ENCODE measurements at regions not wholly inside any gene's neighbourhood (a gene's known extent, or its start where the extent isn't known, plus 50 kb on each side); places are given as distances from the start of the nearest gene placed in this dataset.
A peak's percentile ranks its signal among the peaks of the same experiment; 100 is the strongest.

DNA sequence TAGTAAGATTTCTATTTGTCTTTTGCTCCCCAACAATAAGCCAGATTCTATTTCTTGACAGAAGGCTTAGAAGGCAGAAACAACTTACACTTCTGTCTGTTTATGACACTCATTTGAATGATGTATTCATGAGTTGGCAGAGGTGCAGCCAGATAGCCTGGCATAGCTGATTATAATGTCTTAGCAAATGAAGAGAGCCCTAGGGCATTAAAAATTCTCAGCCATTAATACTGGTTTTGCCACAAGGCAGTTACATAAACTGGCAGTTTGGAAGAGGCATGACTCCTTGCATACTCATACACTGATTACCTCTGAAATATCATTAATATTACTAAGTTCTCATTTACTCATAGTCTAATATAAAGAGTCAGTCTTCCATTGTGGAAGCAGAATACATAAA, 728.5 kb upstream of the NDST4 start:
- H3K36me3 ChIP-seq: no peaks in the 10 kb centered on the region
- DNase-seq: no peak
- H3K27ac ChIP-seq: no peak overlapping the region
- H3K4me1 ChIP-seq: no peaks in the 10 kb centered on the region
- H3K27me3 ChIP-seq: no peaks in the 10 kb centered on the region
- intact Hi-C loops (cut with DNase I; ENCODE audit: low total_unique reads): no loop called here
- in situ Hi-C loops (cut with MboI; ENCODE audit: low pct_ligation_motif_present in 1 of 4, low pct_unique_long_range_greater_than_20kb in 1 of 4, low sequenced_read_pairs in 3 of 4): no loop called here
- TF ChIP-seq EP300 (IDR thresholded peaks at IDR 0.05; ENCODE audit: low read depth): no peak
- TF ChIP-seq POLR2A (IDR thresholded peaks at IDR 0.05): no peak
- TF ChIP-seq POLR2AphosphoS5 (IDR thresholded peaks at IDR 0.05): no peak
- TF ChIP-seq, protein P1, sequence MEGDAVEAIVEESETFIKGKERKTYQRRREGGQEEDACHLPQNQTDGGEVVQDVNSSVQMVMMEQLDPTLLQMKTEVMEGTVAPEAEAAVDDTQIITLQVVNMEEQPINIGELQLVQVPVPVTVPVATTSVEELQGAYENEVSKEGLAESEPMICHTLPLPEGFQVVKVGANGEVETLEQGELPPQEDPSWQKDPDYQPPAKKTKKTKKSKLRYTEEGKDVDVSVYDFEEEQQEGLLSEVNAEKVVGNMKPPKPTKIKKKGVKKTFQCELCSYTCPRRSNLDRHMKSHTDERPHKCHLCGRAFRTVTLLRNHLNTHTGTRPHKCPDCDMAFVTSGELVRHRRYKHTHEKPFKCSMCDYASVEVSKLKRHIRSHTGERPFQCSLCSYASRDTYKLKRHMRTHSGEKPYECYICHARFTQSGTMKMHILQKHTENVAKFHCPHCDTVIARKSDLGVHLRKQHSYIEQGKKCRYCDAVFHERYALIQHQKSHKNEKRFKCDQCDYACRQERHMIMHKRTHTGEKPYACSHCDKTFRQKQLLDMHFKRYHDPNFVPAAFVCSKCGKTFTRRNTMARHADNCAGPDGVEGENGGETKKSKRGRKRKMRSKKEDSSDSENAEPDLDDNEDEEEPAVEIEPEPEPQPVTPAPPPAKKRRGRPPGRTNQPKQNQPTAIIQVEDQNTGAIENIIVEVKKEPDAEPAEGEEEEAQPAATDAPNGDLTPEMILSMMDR (IDR thresholded peaks at IDR 0.05): no peak
- H3K9me3 ChIP-seq: peaks cover 4 to 9% of the 10 kb centered on the region in 2 donors
- no peak overlapping the region for H3K4me3 ChIP-seq

DNA sequence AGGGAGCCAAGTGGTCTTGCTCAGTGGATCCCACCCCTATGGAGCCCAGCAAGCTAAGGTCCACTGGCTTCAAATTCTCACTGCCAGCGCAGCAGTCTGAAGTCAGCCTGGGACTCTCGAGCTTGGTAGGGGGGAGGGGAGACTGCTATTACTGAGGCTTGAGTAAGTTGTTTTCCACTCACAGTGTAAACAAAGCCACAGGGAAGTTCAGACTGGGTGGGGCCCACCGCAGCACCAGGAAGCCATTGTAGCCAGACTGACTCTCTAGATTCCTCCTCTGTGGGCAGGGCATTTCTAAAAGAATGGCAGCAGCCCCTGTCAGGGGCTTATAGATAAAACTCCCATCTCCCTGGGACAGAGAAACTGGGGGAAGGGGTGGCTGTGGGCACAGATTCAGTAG, 721.0 kb upstream of the NDST4 start:
- H3K27ac ChIP-seq: no peak overlapping the region
- no peaks in the 10 kb centered on the region for H3K36me3 ChIP-seq
- peak; percentile 11 for DNase-seq
- intact Hi-C loops (cut with DNase I; ENCODE audit: low total_unique reads) (no loop called here), in situ Hi-C loops (cut with MboI; ENCODE audit: low pct_ligation_motif_present in 1 of 4, low pct_unique_long_range_greater_than_20kb in 1 of 4, low sequenced_read_pairs in 3 of 4) (no loop called here)
- H3K9me3 ChIP-seq: peaks cover 4% of the 10 kb centered on the region in 2 donors
- no peaks in the 10 kb centered on the region for H3K4me1 ChIP-seq
- 55% methylated on average over 3 of the region's 3 CpGs; no CpG with 5 or more reads in 1 of the 2 donors for WGBS, 2 donors (ENCODE audit: low coverage in 1 of 2)
- no peaks in the 10 kb centered on the region for H3K27me3 ChIP-seq
- no peak overlapping the region for H3K4me3 ChIP-seq
- no peak for TF ChIP-seq EP300 (IDR thresholded peaks at IDR 0.05; ENCODE audit: low read depth)
- TF ChIP-seq, protein P1 (IDR thresholded peaks at IDR 0.05): no peak
- no peak for TF ChIP-seq POLR2A (IDR thresholded peaks at IDR 0.05)
- TF ChIP-seq POLR2AphosphoS5 (IDR thresholded peaks at IDR 0.05): no peak

DNA sequence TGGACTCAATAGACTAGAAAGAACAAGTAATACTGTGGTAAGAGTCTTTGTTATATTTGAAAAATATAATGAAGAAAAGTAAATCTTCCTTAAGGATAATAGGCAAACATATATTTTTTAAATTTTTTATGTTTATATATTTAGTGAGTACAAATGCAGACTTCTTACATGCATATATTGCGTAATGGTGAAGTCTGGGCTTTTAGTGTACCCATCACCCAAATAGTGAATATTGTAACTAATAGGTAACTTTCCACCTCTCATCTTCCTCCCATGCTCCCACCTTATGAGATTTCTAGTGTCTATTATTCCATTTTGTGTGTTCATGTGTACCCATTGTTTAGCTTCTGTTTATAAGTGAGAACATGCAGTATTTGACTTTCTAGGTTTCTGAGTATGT, 711.2 kb upstream of the NDST4 start:
- Histone ChIP-seq H3K9me3 (no peaks in the 10 kb centered on the region), H3K27me3 (no peaks in the 10 kb centered on the region), H3K4me3 (no peak overlapping the region), H3K36me3 (no peaks in the 10 kb centered on the region), H3K27ac (no peak overlapping the region), H3K4me1 (no peaks in the 10 kb centered on the region)
- 94 to 100% methylated on average over 1 of the region's 1 CpG for WGBS, 2 donors (ENCODE audit: low coverage in 1 of 2)
- DNase-seq: no peak
- TF ChIP-seq POLR2AphosphoS5 (IDR thresholded peaks at IDR 0.05): no peak
- TF ChIP-seq POLR2A (IDR thresholded peaks at IDR 0.05): no peak
- in situ Hi-C loops (cut with MboI; ENCODE audit: low pct_ligation_motif_present in 1 of 4, low pct_unique_long_range_greater_than_20kb in 1 of 4, low sequenced_read_pairs in 3 of 4) (no loop called here), intact Hi-C loops (cut with DNase I; ENCODE audit: low total_unique reads) (loop anchor here (5.0 kb wide), 1 partner anchor 43 kb away; no protein-coding TSS in a partner anchor)

DNA sequence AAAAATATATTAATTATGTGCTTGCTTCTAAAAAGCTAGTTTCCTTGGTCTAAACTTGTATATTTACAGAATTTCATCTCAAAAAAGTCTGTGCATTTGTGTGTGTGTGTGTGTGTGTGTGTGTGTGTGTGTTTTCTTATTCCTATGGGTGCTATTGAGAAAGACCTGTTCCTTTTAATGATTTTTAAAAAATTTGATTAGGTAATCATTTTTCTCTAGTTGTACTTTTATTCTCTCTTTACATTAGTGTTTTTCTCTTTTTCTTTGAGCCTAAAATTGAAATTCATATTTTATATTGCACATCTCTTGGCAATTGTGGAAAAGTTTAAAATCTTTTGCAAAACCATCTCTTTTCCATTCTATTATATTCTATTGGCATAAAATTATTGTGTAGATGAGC, 690.4 kb upstream of the NDST4 start:
- Histone ChIP-seq H3K27ac (no peak overlapping the region), H3K9me3 (no peaks in the 10 kb centered on the region), H3K4me1 (no peaks in the 10 kb centered on the region), H3K36me3 (no peaks in the 10 kb centered on the region), H3K4me3 (no peak overlapping the region), H3K27me3 (no peaks in the 10 kb centered on the region)
- TF ChIP-seq POLR2A (IDR thresholded peaks at IDR 0.05): no peak
- TF ChIP-seq, protein P1 (IDR thresholded peaks at IDR 0.05): no peak
- no peak for TF ChIP-seq EP300 (IDR thresholded peaks at IDR 0.05; ENCODE audit: low read depth)
- no peak for TF ChIP-seq POLR2AphosphoS5 (IDR thresholded peaks at IDR 0.05)
- in situ Hi-C loops (cut with MboI; ENCODE audit: low pct_ligation_motif_present in 1 of 4, low pct_unique_long_range_greater_than_20kb in 1 of 4, low sequenced_read_pairs in 3 of 4): no loop called here
- no peak for DNase-seq
- intact Hi-C loops (cut with DNase I; ENCODE audit: low total_unique reads): no loop called here

DNA sequence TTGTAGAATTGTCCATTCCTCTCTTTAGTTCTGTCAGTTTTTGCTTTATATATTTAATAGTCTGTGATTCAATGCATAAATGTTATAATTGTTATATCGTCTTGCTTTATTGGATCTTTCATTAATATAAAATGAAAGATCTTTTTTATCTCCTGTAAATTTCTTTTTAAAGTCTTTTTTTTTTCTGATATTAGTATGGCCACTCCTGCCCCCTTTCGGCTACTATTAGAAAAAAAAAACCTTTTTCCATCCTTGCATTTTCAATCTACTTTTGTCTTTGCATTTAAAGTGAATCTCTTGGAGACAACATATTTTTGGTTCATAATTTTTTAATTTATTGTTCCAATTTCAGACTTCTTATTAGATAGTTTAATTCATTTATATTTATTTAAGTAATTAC, 677.4 kb upstream of the NDST4 start:
- 62 to 83% methylated on average over 2 of the region's 2 CpGs for WGBS, 2 donors (ENCODE audit: low coverage in 1 of 2)
- no peak for TF ChIP-seq EP300 (IDR thresholded peaks at IDR 0.05; ENCODE audit: low read depth)
- TF ChIP-seq, protein P1 (IDR thresholded peaks at IDR 0.05): no peak
- no peak for TF ChIP-seq POLR2AphosphoS5 (IDR thresholded peaks at IDR 0.05)
- TF ChIP-seq POLR2A (IDR thresholded peaks at IDR 0.05): no peak
- Histone ChIP-seq H3K36me3 (no peaks in the 10 kb centered on the region), H3K27ac (no peak overlapping the region), H3K27me3 (no peaks in the 10 kb centered on the region), H3K4me3 (no peak overlapping the region), H3K9me3 (no peaks in the 10 kb centered on the region), H3K4me1 (no peaks in the 10 kb centered on the region)
- DNase-seq: no peak
- intact Hi-C loops (cut with DNase I; ENCODE audit: low total_unique reads): no loop called here
- in situ Hi-C loops (cut with MboI; ENCODE audit: low pct_ligation_motif_present in 1 of 4, low pct_unique_long_range_greater_than_20kb in 1 of 4, low sequenced_read_pairs in 3 of 4): no loop called here

Measured in transverse colon (tissue), 4 donors.